ENCODE measurements at regions not wholly inside any gene's neighbourhood (a gene's known extent, or its start where the extent isn't known, plus 50 kb on each side); places are given as distances from the start of the nearest gene placed in this dataset.
"Not testable (repeated sequence)": the region's sequence is repeated elsewhere in the genome, so short reads cannot be mapped to it uniquely, and the experiment has no call there.

DNA sequence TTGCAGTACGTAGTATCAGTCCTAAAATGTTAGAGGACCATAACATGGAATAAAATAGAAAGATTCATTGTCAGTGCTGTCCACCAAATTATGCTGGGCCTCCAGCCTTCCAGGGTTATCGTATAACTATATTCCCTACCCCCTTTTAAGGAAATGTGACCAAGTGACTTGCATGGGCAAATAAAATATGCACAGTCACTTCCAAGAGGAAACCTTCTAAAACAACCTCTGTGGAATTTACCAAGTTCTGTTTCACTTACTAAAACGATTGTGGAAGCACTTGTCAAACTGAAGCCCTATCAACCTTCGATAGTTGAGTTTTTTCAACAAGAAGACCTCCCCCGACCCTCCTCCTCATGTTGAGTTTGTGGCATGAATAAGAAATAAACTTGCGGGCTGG lies 345.4 kb upstream of the C16orf82 start:
- peaks cover 4% of the 10 kb centered on the region for H3K27me3 Mint-ChIP-seq
- no peaks in the 10 kb centered on the region for H3K9me3 Mint-ChIP-seq (ENCODE audit: low read depth)
- H3K36me3 Mint-ChIP-seq, result no peaks in the 10 kb centered on the region
- H3K4me3 Mint-ChIP-seq, result no peak overlapping the region
- H3K27ac Mint-ChIP-seq, result no peak overlapping the region
- H3K4me1 Mint-ChIP-seq (ENCODE audit: low read depth), result no peaks in the 10 kb centered on the region

- H3K4me3 Mint-ChIP-seq; H3K9me3 Mint-ChIP-seq (ENCODE audit: low read depth); H3K36me3 Mint-ChIP-seq; H3K4me1 Mint-ChIP-seq (ENCODE audit: low read depth); H3K27ac Mint-ChIP-seq; H3K27me3 Mint-ChIP-seq: not testable (repeated sequence)
Measured at GRCh38 chr16:26721957-26722356, 344.8 kb upstream of the C16orf82 start.

DNA sequence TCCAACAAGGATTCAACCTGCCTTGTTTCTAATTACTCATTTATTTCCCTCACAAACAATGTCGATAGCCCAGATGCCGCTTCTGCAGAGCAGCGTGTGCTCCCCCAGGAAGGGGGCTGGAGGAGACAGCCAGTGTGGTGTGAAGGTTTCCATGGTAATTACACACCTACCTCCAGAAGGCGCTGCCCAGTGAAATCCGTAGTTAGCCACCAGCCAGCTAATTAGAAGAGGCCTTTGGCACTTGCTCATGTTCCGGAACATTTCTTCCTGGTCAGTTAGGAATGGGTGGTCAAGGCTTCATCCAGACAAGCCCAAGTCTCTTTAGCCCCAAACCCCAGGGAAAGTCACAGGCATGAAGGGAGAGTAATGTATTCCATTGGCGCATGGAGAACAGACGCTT lies 342.5 kb upstream of the C16orf82 start:
- Mint-ChIP-seq H3K27me3 (peaks cover 7% of the 10 kb centered on the region), H3K4me3 (no peak overlapping the region), H3K9me3 (ENCODE audit: low read depth) (no peaks in the 10 kb centered on the region), H3K4me1 (ENCODE audit: low read depth) (no peaks in the 10 kb centered on the region), H3K27ac (no peak overlapping the region), H3K36me3 (no peaks in the 10 kb centered on the region)

GRCh38 chr16:26727848-26728247 lies 338.9 kb upstream of the C16orf82 start:
- Mint-ChIP-seq H3K9me3 (ENCODE audit: low read depth) (no peaks in the 10 kb centered on the region), H3K36me3 (no peaks in the 10 kb centered on the region), H3K27me3 (peaks cover 8% of the 10 kb centered on the region), H3K4me3 (no peak overlapping the region), H3K27ac (no peak overlapping the region), H3K4me1 (ENCODE audit: low read depth) (no peaks in the 10 kb centered on the region)

DNA sequence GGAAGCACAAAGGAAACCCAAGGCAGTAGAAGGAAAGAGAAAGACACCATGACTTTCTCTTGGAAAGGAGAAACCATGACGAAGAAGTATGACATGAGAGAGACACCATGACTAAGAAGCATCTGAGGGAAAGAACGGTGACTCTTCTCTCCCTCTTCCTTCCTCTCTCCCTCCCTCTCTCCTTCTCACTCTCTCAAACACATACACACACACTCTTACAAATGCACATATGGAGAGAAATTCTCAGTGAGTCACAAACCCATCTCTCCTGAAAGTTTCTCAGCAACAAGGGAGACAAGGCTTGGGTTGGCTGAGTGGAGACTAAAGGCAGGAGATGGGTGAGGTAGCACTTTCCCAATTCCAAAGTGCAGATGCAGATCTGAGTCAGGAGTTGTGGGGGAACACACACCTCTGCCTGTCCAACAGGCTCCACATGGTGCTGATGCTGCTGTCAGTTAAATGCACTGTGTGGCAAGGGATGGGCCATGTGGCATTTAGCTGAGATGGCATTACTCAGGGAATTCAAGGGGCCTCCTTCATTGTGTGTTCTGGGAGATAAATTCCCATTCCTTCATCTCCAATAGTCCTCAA lies 336.7 kb upstream of the C16orf82 start:
- no peaks in the 10 kb centered on the region for H3K4me1 Mint-ChIP-seq (ENCODE audit: low read depth)
- H3K4me3 Mint-ChIP-seq, result no peak overlapping the region
- H3K27me3 Mint-ChIP-seq, result peaks cover 6% of the 10 kb centered on the region
- H3K36me3 Mint-ChIP-seq, result no peaks in the 10 kb centered on the region
- H3K9me3 Mint-ChIP-seq (ENCODE audit: low read depth), result no peaks in the 10 kb centered on the region
- no peak overlapping the region for H3K27ac Mint-ChIP-seq

DNA sequence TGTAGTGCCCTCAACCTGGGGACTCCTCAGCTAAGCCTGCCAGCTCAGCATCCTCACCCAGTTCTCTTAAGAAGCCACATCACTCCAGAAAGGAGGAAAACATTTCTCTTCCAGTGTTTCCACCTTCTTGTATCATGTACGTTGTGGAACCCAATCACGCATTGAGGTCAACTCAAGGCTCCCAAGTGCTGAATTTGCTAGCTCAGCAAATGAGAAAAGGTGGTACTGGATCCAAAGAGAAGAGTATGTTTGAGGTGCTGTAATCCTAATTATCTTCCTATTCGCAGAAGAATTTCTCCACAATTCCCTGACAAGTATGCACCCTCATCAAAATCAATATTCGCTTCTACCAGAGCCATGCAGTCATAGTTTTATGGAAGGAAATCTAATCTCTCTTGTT lies 335.0 kb upstream of the C16orf82 start:
- Mint-ChIP-seq H3K9me3 (ENCODE audit: low read depth) (no peaks in the 10 kb centered on the region), H3K36me3 (no peaks in the 10 kb centered on the region), H3K4me1 (ENCODE audit: low read depth) (no peaks in the 10 kb centered on the region), H3K4me3 (no peak overlapping the region), H3K27ac (no peak overlapping the region), H3K27me3 (peaks cover 9% of the 10 kb centered on the region)

- Mint-ChIP-seq H3K4me1 (ENCODE audit: low read depth) (no peaks in the 10 kb centered on the region), H3K36me3 (no peaks in the 10 kb centered on the region), H3K27ac (no peak overlapping the region)
Measured at GRCh38 chr16:26733710-26734109, 333.0 kb upstream of the C16orf82 start.

GRCh38 chr16:26735521-26735920 lies 331.2 kb upstream of the C16orf82 start:
- Mint-ChIP-seq H3K4me1 (ENCODE audit: low read depth) (no peaks in the 10 kb centered on the region), H3K36me3 (no peaks in the 10 kb centered on the region), H3K27me3 (peaks cover 4% of the 10 kb centered on the region), H3K4me3 (no peak overlapping the region), H3K9me3 (ENCODE audit: low read depth) (no peaks in the 10 kb centered on the region), H3K27ac (no peak overlapping the region)

More at GRCh38 chr16:26733710-26734109, 333.0 kb upstream of the C16orf82 start:
- Mint-ChIP-seq H3K4me3 (no peak overlapping the region), H3K27me3 (peaks cover 6% of the 10 kb centered on the region), H3K9me3 (ENCODE audit: low read depth) (no peaks in the 10 kb centered on the region)

DNA sequence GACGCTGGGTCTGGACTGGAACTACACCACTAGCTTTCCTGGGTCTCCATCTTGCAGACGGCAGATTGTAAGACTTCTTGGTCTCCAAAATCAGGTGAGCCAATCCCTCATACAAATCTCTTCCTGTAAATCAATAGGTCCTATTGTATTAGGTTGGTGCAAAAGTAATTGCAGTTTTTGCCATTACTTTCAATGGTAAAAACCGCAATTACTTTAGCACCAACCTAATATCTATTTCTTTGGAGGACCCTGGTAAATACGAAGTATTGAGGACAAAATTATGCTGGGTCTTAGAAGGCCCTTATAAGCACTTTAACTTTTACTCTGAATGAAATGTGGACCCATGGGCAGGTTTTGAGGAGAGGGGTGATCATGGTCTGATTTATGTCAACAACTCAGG lies 330.6 kb upstream of the C16orf82 start:
- H3K4me3 Mint-ChIP-seq, result no peak overlapping the region
- H3K27me3 Mint-ChIP-seq, result peaks cover 4% of the 10 kb centered on the region
- no peaks in the 10 kb centered on the region for H3K4me1 Mint-ChIP-seq (ENCODE audit: low read depth)
- no peak overlapping the region for H3K27ac Mint-ChIP-seq
- H3K9me3 Mint-ChIP-seq (ENCODE audit: low read depth), result no peaks in the 10 kb centered on the region
- no peaks in the 10 kb centered on the region for H3K36me3 Mint-ChIP-seq

GRCh38 chr16:26740771-26741170 lies 326.0 kb upstream of the C16orf82 start:
- no peaks in the 10 kb centered on the region for H3K9me3 Mint-ChIP-seq (ENCODE audit: low read depth)
- H3K27ac Mint-ChIP-seq, result no peak overlapping the region
- peaks cover 3% of the 10 kb centered on the region for H3K27me3 Mint-ChIP-seq
- H3K4me3 Mint-ChIP-seq, result no peak overlapping the region
- H3K36me3 Mint-ChIP-seq, result no peaks in the 10 kb centered on the region
- H3K4me1 Mint-ChIP-seq (ENCODE audit: low read depth), result no peaks in the 10 kb centered on the region

GRCh38 chr16:26742040-26742439 lies 324.7 kb upstream of the C16orf82 start:
- H3K36me3 Mint-ChIP-seq, result no peaks in the 10 kb centered on the region
- H3K27ac Mint-ChIP-seq, result no peak overlapping the region
- H3K4me3 Mint-ChIP-seq, result no peak overlapping the region
- no peaks in the 10 kb centered on the region for H3K9me3 Mint-ChIP-seq (ENCODE audit: low read depth)
- H3K27me3 Mint-ChIP-seq, result peaks cover 3% of the 10 kb centered on the region
- H3K4me1 Mint-ChIP-seq (ENCODE audit: low read depth), result no peaks in the 10 kb centered on the region

DNA sequence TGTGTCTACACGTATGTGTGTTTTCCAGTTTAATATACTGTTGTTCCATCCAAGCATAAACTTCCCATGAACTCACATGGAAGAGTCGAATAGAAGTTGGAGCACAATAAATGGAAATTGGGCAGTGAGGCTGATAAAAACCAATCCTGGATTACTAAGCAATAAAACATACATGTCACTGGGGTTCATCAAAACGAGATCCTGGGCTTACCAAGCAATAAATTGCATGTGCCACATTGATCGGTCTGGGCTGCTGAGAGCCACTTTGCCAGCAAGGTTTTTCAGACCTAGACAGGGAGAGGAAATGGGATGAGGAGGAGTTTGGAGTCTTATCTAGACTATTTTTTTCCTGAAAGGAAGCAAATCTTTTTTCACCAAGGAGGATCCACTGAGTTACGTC lies 322.3 kb upstream of the C16orf82 start:
- H3K36me3 Mint-ChIP-seq, result no peaks in the 10 kb centered on the region
- H3K27ac Mint-ChIP-seq, result no peak overlapping the region
- H3K27me3 Mint-ChIP-seq, result peaks cover 10% of the 10 kb centered on the region
- H3K9me3 Mint-ChIP-seq (ENCODE audit: low read depth), result no peaks in the 10 kb centered on the region
- no peaks in the 10 kb centered on the region for H3K4me1 Mint-ChIP-seq (ENCODE audit: low read depth)
- H3K4me3 Mint-ChIP-seq, result no peak overlapping the region

DNA sequence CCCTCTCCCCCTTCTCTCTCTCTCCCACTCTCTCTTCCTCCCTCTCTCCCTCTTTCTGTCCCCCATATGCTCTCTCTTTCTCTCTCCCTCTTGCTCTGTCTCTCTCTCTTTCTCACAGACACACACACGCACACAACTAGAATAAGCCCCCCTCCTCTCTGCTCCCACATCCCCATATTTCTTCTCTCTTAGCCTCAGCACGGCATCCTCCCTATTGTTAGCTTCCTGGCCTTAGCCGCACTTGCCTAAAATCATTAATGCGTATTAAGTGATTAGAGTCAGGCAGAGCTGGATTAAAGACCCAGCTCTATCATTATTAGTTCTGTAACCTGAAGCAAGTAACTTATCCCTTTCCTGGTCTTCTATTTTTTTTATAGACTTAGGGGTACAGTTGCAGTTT lies 319.0 kb upstream of the C16orf82 start:
- H3K4me3 Mint-ChIP-seq, result no peak overlapping the region
- no peaks in the 10 kb centered on the region for H3K4me1 Mint-ChIP-seq (ENCODE audit: low read depth)
- H3K27me3 Mint-ChIP-seq, result peaks cover 11% of the 10 kb centered on the region
- no peaks in the 10 kb centered on the region for H3K36me3 Mint-ChIP-seq
- H3K9me3 Mint-ChIP-seq (ENCODE audit: low read depth), result no peaks in the 10 kb centered on the region
- no peak overlapping the region for H3K27ac Mint-ChIP-seq

GRCh38 chr16:26749072-26749471 lies 317.7 kb upstream of the C16orf82 start:
- Mint-ChIP-seq H3K36me3 (no peaks in the 10 kb centered on the region), H3K9me3 (ENCODE audit: low read depth) (no peaks in the 10 kb centered on the region), H3K27me3 (peaks cover 13% of the 10 kb centered on the region), H3K4me3 (no peak overlapping the region), H3K27ac (no peak overlapping the region), H3K4me1 (ENCODE audit: low read depth) (no peaks in the 10 kb centered on the region)

GRCh38 chr16:26752166-26752565 lies 314.6 kb upstream of the C16orf82 start:
- H3K27ac Mint-ChIP-seq, result no peak overlapping the region
- H3K36me3 Mint-ChIP-seq, result no peaks in the 10 kb centered on the region
- peaks cover 18% of the 10 kb centered on the region for H3K27me3 Mint-ChIP-seq
- no peaks in the 10 kb centered on the region for H3K4me1 Mint-ChIP-seq (ENCODE audit: low read depth)
- H3K9me3 Mint-ChIP-seq (ENCODE audit: low read depth), result no peaks in the 10 kb centered on the region
- no peak overlapping the region for H3K4me3 Mint-ChIP-seq

GRCh38 chr16:26756633-26757032 lies 310.1 kb upstream of the C16orf82 start:
- Mint-ChIP-seq H3K9me3 (ENCODE audit: low read depth) (no peaks in the 10 kb centered on the region), H3K4me3 (no peak overlapping the region), H3K27me3 (peaks cover 12% of the 10 kb centered on the region), H3K4me1 (ENCODE audit: low read depth) (no peaks in the 10 kb centered on the region), H3K27ac (no peak overlapping the region), H3K36me3 (no peaks in the 10 kb centered on the region)

Measured in activated naive CD8-positive, alpha-beta T cell (primary cell).